22Rv1 (cell line): ENCODE measurements at regions not wholly inside any gene's neighbourhood (a gene's known extent, or its start where the extent isn't known, plus 50 kb on each side); places are given as distances from the start of the nearest gene placed in this dataset.

Experiments used
- ZFX ChIP-seq: fragments of 450-650 bp; IDR thresholded peaks from 2 replicates; pipeline ENCODE4 v1.6.1; 2017; ENCODE audit warnings: antibody characterized with exemption, borderline replicate concordance
- TF ChIP-seq, protein P1 (sequence below): fragments of 450-650 bp; IDR thresholded peaks from 2 replicates; pipeline ENCODE4 v1.5.1; 2017; ENCODE audit warnings: mild to moderate bottlenecking

DNA sequence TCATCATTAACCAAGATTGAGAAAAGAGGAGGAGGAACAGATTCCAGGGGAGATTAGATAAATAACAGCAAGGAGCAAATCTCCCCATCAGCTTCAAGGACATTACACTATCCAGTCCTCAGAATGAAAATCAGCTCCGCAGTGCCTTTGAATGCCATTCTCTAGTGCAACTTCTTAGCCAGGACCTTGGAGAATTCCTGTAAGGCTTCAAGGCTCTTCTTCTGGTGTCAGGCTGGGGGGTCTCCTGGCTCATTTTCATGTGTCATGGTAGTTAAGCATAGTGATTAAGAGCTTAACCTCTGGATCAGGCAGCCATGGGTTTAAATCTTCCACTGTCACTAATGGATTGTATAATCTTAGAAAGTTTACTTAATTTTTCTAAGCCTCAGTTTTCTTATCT is 137.3 kb upstream of the CCL2 start:
- TF ChIP-seq, protein P1, sequence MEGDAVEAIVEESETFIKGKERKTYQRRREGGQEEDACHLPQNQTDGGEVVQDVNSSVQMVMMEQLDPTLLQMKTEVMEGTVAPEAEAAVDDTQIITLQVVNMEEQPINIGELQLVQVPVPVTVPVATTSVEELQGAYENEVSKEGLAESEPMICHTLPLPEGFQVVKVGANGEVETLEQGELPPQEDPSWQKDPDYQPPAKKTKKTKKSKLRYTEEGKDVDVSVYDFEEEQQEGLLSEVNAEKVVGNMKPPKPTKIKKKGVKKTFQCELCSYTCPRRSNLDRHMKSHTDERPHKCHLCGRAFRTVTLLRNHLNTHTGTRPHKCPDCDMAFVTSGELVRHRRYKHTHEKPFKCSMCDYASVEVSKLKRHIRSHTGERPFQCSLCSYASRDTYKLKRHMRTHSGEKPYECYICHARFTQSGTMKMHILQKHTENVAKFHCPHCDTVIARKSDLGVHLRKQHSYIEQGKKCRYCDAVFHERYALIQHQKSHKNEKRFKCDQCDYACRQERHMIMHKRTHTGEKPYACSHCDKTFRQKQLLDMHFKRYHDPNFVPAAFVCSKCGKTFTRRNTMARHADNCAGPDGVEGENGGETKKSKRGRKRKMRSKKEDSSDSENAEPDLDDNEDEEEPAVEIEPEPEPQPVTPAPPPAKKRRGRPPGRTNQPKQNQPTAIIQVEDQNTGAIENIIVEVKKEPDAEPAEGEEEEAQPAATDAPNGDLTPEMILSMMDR, result no peak
- no peak for TF ChIP-seq ZFX
